ENCODE measurements at regions not wholly inside any gene's neighbourhood (a gene's known extent, or its start where the extent isn't known, plus 50 kb on each side); places are given as distances from the start of the nearest gene placed in this dataset.

DNA sequence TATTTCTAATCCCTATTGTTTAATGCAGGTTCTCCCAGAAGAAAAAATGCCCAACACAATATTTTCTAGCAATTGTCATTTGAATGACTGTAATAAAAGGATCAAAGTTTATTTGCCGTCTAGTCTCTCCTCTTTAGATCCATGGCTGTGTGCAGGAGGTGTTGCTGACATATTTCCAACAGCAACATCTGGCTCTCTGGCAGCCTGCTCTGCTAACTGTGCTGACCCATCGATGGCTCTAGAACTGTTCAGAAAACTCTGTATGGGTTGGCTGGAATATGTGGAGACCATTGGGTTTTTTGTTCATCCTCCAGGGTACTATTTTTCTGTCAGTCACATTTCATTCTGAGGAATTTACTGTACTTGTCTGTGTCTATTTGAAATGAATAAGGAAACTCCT, 202.0 kb upstream of the SLC27A6 start:
- TF ChIP-seq, protein P1, sequence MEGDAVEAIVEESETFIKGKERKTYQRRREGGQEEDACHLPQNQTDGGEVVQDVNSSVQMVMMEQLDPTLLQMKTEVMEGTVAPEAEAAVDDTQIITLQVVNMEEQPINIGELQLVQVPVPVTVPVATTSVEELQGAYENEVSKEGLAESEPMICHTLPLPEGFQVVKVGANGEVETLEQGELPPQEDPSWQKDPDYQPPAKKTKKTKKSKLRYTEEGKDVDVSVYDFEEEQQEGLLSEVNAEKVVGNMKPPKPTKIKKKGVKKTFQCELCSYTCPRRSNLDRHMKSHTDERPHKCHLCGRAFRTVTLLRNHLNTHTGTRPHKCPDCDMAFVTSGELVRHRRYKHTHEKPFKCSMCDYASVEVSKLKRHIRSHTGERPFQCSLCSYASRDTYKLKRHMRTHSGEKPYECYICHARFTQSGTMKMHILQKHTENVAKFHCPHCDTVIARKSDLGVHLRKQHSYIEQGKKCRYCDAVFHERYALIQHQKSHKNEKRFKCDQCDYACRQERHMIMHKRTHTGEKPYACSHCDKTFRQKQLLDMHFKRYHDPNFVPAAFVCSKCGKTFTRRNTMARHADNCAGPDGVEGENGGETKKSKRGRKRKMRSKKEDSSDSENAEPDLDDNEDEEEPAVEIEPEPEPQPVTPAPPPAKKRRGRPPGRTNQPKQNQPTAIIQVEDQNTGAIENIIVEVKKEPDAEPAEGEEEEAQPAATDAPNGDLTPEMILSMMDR (IDR thresholded peaks at IDR 0.05 in 4 of 5, conservative IDR thresholded peaks at IDR 0.05 in 1 of 5) = no peak
- no peak for TF ChIP-seq POLR2A (IDR thresholded peaks at IDR 0.05)

Data from gastrocnemius medialis (tissue), 4 donors.